OCI-LY3 (cell line): ENCODE measurements at regions not wholly inside any gene's neighbourhood (a gene's known extent, or its start where the extent isn't known, plus 50 kb on each side); places are given as distances from the start of the nearest gene placed in this dataset.

Experiments
- H2AFZ ChIP-seq: fragments of 200-600, 300-600 bp; shearing (Covaris generic); 2 replicates; pipeline ENCODE4 v1.6.0; 2014; ENCODE audit warnings: antibody characterized with exemption, low read depth, low read length
- H3K27ac ChIP-seq: fragments of 200-600, 300-600 bp; sonication (generic); 2 replicates; pipeline ENCODE4 v1.5.1; 2014; ENCODE audit warnings: mild to moderate bottlenecking, low read length, moderate library complexity, mixed read lengths
- H3K27me3 ChIP-seq: fragments of 200-600, 300-600 bp; sonication (generic); 2 replicates; pipeline ENCODE4 v1.6.1; 2014; ENCODE audit warnings: low read depth, low read length, mixed read lengths
- H3K36me3 ChIP-seq: fragments of 200-600, 300-600 bp; sonication (generic); replicated peaks from 2 replicates; pipeline ENCODE3; 2014; ENCODE audit warnings: low read depth, low read length, mixed read lengths
- H3K4me1 ChIP-seq: fragments of 300-600, 200-600 bp; sonication (generic); 2 replicates; pipeline ENCODE4 v1.6.1; 2014; ENCODE audit warnings: low read length, mixed read lengths
- H3K4me2 ChIP-seq: fragments of 200-600, 300-600 bp; sonication (generic); 2 replicates; pipeline ENCODE4 v1.6.1; 2014; ENCODE audit warnings: low read length, mixed read lengths
- H3K4me3 ChIP-seq: fragments of 300-600, 200-600 bp; sonication (generic); 2 replicates; pipeline ENCODE4 v1.5.1; 2014; ENCODE audit warnings: antibody characterized with exemption, mild to moderate bottlenecking, low read length, moderate library complexity
- H3K79me2 ChIP-seq: fragments of 300-600, 200-600 bp; shearing (Covaris generic); 2 replicates; pipeline ENCODE4 v1.6.1; 2014; ENCODE audit warnings: mild to moderate bottlenecking, low read length, mixed read lengths
- H3K9ac ChIP-seq: fragments of 300-600, 200-600 bp; shearing (Covaris generic); 2 replicates; pipeline ENCODE4 v1.6.0; 2014; ENCODE audit warnings: mild to moderate bottlenecking, low read length, moderate library complexity
- H3K9me3 ChIP-seq: fragments of 200-600, 300-600 bp; shearing (Covaris generic); 2 replicates; pipeline ENCODE4 v1.6.1; 2014; ENCODE audit warnings: low read length, mixed read lengths; ENCODE audit not compliant: insufficient read depth
- H4K20me1 ChIP-seq: fragments of 200-600, 300-600 bp; sonication (generic); 2 replicates; pipeline ENCODE4 v1.6.1; 2016; ENCODE audit warnings: low read length, mixed read lengths; ENCODE audit not compliant: insufficient read depth
- CTCF ChIP-seq: fragments of 200-600, 300-600 bp; sonication (generic); IDR thresholded peaks from 2 replicates; pipeline ENCODE4 v1.5.1; 2014; ENCODE audit warnings: antibody characterized with exemption, low read length, low read depth
- EZH2phosphoT487 ChIP-seq: fragments of 200-600 bp; shearing (Covaris generic); IDR thresholded peaks from 2 replicates; pipeline ENCODE4 v1.6.1; 2018; ENCODE audit warnings: antibody characterized with exemption, mixed run types, low read depth

GRCh38 chr2:180258041-180258537 lies 251.0 kb upstream of the CWC22 start:
- TF ChIP-seq CTCF (no peak), EZH2phosphoT487 (no peak)
- no peaks in the 10 kb centered on the region for H3K36me3 ChIP-seq
- H3K27me3 ChIP-seq: no peaks in the 10 kb centered on the region
- no peaks in the 10 kb centered on the region for H3K9me3 ChIP-seq
- H3K79me2 ChIP-seq: no peaks in the 10 kb centered on the region
- no peak overlapping the region for H2AFZ ChIP-seq
- no peaks in the 10 kb centered on the region for H4K20me1 ChIP-seq
- no peak overlapping the region for H3K27ac ChIP-seq
- H3K4me1 ChIP-seq: peaks cover 3% of the 10 kb centered on the region; the same call in 1 of the 2 replicates
- no peak overlapping the region for H3K9ac ChIP-seq
- H3K4me3 ChIP-seq: no peak overlapping the region
- H3K4me2 ChIP-seq: no peak overlapping the region

GRCh38 chr2:180257247-180257646 lies 250.2 kb upstream of the CWC22 start:
- no peak overlapping the region for H3K27ac ChIP-seq

GRCh38 chr2:180255981-180256380 lies 248.9 kb upstream of the CWC22 start:
- Histone ChIP-seq H3K9ac (no peak overlapping the region), H3K4me2 (no peak overlapping the region), H3K4me3 (no peak overlapping the region), H3K27ac (no peak overlapping the region), H3K27me3 (no peaks in the 10 kb centered on the region), H2AFZ (no peak overlapping the region), H3K79me2 (no peaks in the 10 kb centered on the region), H3K9me3 (no peaks in the 10 kb centered on the region), H4K20me1 (no peaks in the 10 kb centered on the region), H3K4me1 (no peaks in the 10 kb centered on the region), H3K36me3 (no peaks in the 10 kb centered on the region)
- TF ChIP-seq EZH2phosphoT487: no peak

More at GRCh38 chr2:180257247-180257646, 250.2 kb upstream of the CWC22 start:
- H4K20me1 ChIP-seq: no peaks in the 10 kb centered on the region
- no peaks in the 10 kb centered on the region for H3K79me2 ChIP-seq
- TF ChIP-seq CTCF: no peak
- TF ChIP-seq EZH2phosphoT487: no peak
- no peak overlapping the region for H3K4me3 ChIP-seq
- H2AFZ ChIP-seq: no peak overlapping the region
- H3K27me3 ChIP-seq: no peaks in the 10 kb centered on the region
- peaks cover 3% of the 10 kb centered on the region; the same call in 1 of the 2 replicates for H3K4me1 ChIP-seq
- no peak overlapping the region for H3K9ac ChIP-seq
- H3K36me3 ChIP-seq: no peaks in the 10 kb centered on the region
- no peaks in the 10 kb centered on the region for H3K9me3 ChIP-seq
- no peak overlapping the region for H3K4me2 ChIP-seq

GRCh38 chr2:180254872-180255271 lies 247.8 kb upstream of the CWC22 start:
- Histone ChIP-seq H3K9ac (no peak overlapping the region), H3K4me2 (no peak overlapping the region), H4K20me1 (no peaks in the 10 kb centered on the region), H2AFZ (no peak overlapping the region), H3K36me3 (no peaks in the 10 kb centered on the region), H3K4me1 (no peaks in the 10 kb centered on the region), H3K4me3 (no peak overlapping the region), H3K79me2 (no peaks in the 10 kb centered on the region), H3K27me3 (no peaks in the 10 kb centered on the region), H3K27ac (no peak overlapping the region), H3K9me3 (no peaks in the 10 kb centered on the region)
- no peak for TF ChIP-seq EZH2phosphoT487
- no peak for TF ChIP-seq CTCF
